CD1c-positive myeloid dendritic cell (primary cell): ENCODE measurements at regions not wholly inside any gene's neighbourhood (a gene's known extent, or its start where the extent isn't known, plus 50 kb on each side); places are given as distances from the start of the nearest gene placed in this dataset.

ENCODE experiments used
- DNase-seq: peaks from one replicate; pipeline ENCODE4 v3.0.0-alpha.2; 2016; ENCODE audit errors: extremely low spot score

DNA sequence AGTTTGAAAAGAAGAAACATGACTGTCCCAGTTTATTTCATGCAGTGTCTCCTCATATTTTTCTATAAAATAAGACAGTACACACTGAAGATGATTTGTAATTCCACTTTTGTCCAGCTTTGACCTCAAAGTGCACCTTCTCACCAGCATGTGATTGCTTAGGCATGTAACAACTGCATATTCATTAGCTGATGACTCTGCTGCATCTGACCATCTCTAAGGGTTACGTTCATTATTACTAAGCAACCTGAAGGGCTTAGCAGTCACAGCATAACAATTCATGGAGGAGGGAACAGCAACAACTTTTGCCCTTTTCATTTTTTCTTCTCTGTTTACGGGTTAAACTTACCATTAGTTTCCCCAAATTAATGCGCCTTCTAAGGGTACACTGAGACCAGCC, 330.6 kb upstream of the PIK3C3 start:
- DNase-seq, result no peak

DNA sequence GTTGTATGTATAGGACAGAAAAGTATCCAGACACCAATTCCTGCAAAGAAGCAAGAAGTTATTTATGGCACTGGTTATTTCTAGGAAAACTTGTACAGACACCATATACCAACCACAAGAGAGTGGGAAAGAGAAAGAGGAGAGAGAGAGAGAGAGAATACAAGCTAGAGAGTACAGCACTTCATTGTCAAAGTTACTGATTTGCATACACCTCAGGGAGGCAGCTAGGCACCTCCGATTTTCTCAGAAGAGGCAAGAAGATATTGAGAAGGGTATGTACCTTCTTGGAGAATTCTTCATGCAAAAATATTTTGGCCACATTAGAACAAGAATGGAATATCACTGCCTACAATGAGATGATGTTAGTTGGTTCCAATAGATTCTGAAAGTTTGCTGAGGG, 333.9 kb upstream of the PIK3C3 start:
- DNase-seq, result no peak

DNA sequence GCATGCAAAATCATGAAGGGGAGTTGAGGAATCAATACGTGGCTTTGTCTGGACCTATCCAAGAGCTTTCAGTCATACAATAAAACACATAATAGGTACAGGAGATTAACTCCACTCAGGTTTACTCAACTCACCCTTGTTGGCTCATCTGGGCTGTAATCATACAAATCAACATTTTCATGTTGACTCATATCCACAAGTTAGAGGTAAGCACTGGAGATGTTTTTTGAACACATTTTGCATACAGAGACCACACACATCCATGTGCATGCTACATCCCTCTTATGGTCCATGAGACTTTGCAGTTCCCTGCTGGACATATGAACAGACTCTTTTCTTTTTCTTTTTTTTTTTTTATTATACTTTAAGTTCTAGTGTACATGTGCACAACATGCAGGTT, 336.9 kb upstream of the PIK3C3 start:
- DNase-seq, result no peak

GRCh38 chr18:41617647-41618046, 337.4 kb upstream of the PIK3C3 start:
- DNase-seq, result no peak

GRCh38 chr18:41613003-41613609, 341.9 kb upstream of the PIK3C3 start:
- DNase-seq, result no peak

DNA sequence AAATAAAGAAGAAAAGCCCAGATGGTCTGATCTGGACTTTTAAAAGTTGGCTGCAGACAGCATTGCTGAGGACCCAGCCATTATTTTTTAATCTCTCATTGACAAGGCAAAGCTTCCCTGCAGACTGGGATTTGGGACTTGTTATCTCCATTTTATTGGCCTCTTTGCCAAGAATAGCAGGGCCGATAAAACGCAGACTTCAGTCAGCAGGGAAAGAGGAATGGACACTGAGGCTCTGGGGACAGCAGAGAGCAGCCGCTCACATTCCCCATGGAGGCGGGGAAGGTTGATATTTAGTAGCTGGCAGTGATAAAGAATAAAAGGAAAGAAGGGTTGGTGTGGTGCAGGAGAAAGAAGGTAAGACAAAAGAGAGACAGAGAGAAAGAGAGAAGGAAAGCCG, 350.1 kb upstream of the PIK3C3 start:
- no peak for DNase-seq

DNA sequence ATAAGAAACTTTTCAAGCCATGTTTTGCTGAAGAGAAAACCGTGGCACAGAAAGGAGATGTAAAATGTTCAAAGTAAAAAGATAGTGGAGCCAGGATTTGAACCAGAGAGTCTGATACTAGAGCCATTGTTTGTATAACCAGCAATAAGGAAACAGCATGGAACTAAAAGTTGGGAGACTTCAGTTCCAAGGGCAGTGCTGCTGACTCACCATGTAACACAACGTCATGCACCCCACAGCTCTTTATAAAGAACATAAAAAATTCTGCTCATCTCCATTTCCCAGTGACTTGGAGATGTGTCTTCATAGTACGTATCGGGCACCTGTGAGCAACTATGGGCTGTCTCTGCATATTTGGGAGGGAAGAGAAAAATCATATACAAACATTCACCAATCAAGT, 353.0 kb upstream of the PIK3C3 start:
- DNase-seq, result no peak

DNA sequence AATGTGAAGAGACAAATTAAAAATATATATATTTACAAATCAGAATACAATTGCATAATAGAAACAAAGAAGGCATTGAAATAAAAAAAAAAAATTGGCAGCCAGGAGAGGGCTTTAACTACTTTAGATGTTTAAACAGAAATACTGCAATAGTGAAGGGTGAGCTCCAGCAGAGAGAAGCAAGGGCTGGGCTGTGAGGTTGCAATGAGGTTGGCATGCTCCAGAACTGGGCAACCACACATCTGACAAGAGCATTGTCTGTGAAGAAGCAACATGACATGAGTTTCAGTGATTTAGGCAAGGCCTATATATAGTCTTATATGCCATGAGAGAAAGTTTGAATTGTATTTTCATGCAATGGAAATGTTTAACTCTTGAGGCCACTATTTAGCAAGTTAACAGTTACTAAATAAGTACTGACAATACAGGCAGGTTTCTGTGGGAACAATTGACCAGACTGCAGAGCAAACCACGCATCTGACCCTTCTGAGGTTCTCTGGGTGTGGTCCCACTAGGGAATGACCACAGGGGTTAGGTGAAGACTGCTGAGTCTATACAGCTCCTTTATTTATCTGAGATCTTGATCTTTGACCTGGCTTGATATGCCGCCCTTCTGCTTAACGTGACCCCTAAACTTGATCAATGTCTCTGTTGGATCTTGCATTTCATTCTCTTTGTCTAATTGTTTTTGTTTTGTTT, 354.2 kb upstream of the PIK3C3 start:
- no peak for DNase-seq

GRCh38 chr18:41599466-41599865, 355.6 kb upstream of the PIK3C3 start:
- no peak for DNase-seq

DNA sequence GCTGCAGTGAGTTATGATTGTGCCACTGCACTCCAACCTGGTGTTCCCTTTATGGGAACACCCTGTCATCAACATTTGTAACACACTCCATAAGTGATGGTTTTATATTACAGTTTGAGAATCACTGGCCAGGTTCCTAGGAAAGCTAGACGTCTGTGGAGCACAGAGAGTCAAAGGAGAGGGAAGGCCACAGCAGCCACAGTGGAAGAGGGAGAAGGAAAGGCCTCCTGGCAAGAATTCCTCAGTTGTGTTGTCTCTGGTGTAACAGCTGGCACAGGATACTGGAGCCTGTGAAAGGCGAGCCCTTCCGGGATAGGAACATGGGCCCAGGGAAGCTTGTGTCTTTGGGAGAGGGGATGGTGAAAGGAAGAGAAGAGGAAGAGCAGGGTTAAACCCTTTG, 360.5 kb upstream of the PIK3C3 start:
- DNase-seq, result no peak

DNA sequence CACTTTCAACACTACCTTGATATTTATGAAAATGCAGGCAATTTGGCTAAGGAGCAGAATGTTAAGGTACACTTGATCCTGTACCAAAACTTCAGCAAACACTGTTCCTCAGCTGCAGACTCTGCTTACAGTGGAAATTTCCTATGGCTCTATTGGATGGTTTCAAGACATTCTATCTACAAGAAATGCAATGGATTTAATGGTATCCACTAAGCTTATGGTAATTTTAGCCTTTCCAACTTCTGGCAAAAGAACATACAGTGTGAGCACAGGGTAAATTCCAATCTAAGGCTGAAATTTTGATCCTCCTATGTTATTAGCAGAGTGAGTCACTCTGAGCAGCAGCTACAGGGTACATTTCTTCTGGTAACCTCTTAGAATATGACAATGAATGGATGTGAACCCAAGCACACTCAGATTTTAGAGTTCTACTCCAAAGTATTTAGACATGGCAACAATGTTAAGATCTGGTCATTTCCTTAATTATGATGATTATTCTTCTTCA, 361.8 kb upstream of the PIK3C3 start:
- no peak for DNase-seq

GRCh38 chr18:41587976-41588375, 367.1 kb upstream of the PIK3C3 start:
- no peak for DNase-seq

DNA sequence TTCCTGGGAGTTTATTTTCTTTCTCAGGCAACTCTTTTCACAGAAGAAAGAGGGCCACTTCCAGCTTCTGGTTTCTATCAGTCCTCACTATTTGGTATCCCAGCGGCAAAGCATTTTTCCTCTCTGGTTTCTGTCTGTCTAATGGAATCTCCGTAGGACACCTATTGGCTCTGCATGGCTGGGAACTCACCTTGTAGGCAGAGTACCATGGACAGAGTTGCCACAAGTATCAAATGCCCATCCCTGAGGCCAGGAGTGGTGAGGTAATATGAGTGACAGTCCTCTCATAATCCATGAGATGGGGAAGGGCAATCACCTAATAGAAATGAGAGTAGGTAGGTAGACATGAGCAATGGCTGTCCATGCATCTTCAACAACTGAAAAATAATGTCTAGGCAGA, 369.5 kb upstream of the PIK3C3 start:
- no peak for DNase-seq

DNA sequence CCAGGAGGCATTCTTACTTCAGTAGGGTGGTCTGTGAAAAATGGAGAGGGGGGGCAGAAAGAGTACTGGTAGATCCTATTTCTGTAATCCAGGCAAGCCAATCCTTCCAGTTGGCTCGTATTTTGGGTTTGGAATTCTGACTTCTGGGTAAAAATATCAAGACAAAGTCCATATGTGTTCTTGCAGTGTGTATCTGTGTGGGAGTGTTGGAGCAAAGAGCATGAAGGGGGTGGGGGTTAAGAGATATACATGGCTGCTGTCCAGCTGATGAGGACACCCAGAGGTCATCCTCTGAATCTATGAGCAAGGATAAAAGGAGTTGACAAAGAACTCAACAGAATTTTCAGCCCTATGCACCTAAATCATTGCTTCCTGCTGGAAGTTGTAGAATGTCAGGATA, 375.8 kb upstream of the PIK3C3 start:
- DNase-seq, result no peak

DNA sequence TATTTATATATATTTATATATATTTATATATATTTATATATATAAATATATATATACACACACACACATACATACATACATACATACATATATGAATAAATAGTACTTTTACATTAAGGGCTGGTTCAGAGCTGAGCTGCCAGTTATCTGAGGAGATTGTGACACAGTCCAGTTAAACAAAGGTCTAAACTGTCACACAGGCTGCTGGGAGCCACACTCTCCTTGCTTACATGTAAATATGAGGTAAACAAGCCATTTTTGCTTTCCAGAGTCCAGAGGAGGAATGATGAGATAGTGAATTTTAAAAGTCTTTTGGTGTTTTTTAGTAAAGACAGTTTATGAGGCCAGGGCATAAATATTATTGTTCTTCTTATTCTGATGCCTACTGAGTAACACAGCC, 377.5 kb upstream of the PIK3C3 start:
- DNase-seq, result no peak

- DNase-seq, result no peak
These were observed 378.4 kb upstream of the PIK3C3 start for GRCh38 chr18:41576643-41577042.

DNA sequence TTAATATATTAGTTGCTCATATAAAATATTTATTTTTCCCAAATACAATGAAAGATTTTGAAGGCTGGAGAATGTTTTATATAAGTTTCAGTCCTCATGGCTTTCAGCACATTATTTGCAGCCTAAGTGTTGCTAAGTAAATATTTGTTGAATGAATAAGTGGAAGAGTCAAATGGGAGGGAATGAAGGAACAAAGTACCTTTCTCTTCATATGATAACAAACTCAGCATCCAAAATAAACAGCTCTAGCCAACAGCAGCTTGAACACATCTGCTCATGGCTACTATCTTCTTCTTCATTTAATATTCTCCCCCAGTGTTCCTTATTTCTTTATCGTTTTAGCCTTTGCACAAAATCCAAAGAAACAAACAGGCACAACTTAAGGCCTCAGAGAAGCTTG, 385.2 kb upstream of the PIK3C3 start:
- DNase-seq, result no peak

DNA sequence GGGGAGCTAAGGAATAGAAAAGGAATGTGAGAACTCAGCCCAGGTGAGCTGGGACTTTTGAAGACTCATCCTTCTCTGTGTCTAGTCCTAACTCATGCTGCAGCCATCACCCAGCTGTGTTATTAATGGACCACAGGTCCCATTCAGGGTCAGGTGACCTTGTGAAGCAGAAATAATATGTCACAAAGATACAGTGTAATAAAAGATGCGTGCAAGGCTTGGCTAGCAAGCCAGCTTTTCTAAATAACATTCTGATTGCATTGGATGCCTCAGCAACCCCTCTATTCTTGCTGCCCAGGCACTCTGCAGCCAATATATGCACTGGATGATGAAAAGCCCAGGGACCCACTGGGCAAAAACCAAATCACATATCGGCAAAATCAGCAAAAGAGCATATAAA, 393.1 kb upstream of the PIK3C3 start:
- no peak for DNase-seq

GRCh38 chr18:41558715-41559114, 396.3 kb upstream of the PIK3C3 start:
- DNase-seq, result no peak

DNA sequence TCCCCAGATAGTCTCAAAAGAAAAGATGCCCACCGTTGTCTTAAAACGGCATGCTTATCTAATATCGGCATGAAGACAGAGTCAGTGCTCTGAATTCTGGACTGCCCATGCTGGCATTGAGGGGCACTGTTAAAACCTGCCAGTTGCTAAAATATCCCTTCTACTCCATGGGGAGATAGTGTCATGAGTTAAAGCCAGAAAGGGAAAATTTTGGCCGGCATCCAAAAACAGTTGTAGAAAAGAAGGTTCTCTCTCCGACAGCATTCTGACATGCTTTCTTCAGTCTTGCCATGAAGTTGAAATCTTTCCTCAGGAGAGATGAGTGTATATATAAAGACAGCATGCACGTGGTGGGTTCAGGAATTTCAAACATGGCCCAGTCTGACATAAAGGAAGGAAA, 401.3 kb upstream of the PIK3C3 start:
- DNase-seq, result no peak

DNA sequence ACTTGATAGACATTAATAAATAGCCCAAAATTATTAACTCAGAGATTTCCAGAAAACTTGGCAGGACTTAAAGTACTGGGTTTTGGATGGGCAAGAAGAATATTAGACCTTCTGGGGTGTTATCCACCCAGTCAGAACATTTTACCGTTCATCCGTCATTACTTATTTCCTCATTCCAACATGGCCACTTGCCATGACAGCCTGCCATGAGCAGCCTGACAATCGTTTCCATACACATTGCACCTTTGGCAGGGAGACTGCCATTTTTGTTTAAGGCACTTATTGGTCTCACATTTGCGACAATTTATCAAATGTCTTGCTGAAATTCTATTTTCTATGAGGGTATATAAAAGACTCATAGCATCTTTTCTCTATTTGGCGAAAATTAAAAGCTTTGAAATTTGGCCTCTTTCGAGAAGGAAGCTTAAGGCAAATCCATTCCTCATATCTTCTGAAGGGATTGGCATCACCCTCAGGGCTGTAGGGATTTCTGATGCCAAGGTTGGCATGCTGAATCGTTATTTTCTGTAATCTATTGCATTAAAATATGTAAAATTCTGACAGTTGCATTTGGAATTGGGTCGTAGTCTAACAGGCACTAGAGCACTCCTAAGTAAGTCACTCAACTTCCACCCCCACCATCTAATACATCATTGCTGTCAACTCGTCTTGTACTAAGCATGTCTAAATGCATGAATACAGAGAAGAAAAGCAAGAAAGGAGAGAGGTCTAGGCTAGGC, 406.3 kb upstream of the PIK3C3 start:
- no peak for DNase-seq

DNA sequence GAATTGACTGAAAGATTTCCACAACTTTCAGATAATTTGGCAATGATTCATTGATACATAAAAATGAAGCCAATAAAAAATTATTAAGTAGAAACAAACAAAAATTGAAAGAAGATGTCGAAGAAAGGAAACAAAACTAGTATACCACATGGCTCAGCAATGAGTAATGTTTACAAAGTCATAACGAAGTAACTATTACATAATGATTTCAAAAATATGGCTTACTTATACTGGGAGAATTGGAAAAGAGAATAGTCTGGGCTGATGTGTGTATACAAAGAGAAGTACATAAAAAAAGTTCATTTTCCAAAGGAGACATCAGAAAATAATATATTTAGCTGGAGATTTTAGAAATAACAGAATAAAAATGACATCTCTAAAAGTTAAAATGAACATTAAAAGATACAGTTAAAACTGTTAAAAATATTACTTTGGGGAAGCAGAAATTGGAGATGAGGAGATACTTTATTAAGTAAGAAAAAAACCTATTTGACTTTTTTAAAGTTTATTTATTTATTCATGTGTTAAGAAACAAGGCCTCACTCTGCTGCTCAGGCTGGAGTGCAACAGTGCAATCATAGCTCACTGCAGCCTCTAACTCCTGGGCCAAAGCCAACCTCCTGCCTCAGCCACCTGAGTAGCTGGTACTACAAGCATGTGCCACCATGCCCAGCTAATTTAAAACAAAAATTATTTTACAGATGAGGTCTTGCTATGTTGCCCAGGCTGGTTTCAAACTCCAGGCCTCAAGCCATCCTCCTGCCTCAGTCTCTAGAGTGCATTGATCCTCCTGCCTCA, 409.7 kb upstream of the PIK3C3 start:
- no peak for DNase-seq
